H9 (cell line): ENCODE measurements at regions not wholly inside any gene's neighbourhood (a gene's known extent, or its start where the extent isn't known, plus 50 kb on each side); places are given as distances from the start of the nearest gene placed in this dataset.

Experiments
- DNase-seq: peaks from one replicate; pipeline ENCODE4 v3.0.0-alpha.2; 2017
- H2AFZ ChIP-seq: one replicate; pipeline ENCODE4 v1.6.1; 2013; ENCODE audit warnings: mild to moderate bottlenecking, low read length, control low read depth, moderate library complexity
- H2AK5ac ChIP-seq: 2 replicates; pipeline ENCODE4 v1.6.1; 2013; ENCODE audit warnings: low read length, control low read depth, mixed read lengths; ENCODE audit not compliant: insufficient read length
- H2BK120ac ChIP-seq: one replicate; pipeline ENCODE4 v1.6.1; 2013; ENCODE audit warnings: low read depth, mild to moderate bottlenecking, low read length, control low read depth, inconsistent platforms; ENCODE audit not compliant: poor library complexity, severe bottlenecking
- H2BK12ac ChIP-seq: 2 replicates; pipeline ENCODE4 v1.6.1; 2013; ENCODE audit warnings: low read length, control low read depth, mixed read lengths, low read depth; ENCODE audit not compliant: insufficient read length
- H2BK15ac ChIP-seq: 2 replicates; pipeline ENCODE4 v1.6.1; 2013; ENCODE audit warnings: low read depth, low read length, control low read depth
- H2BK20ac ChIP-seq: one replicate; pipeline ENCODE4 v1.6.1; 2013; ENCODE audit warnings: low read depth, mild to moderate bottlenecking, low read length, control low read depth, inconsistent platforms; ENCODE audit not compliant: poor library complexity, severe bottlenecking
- H2BK5ac ChIP-seq: 2 replicates; pipeline ENCODE4 v1.6.1; 2013; ENCODE audit warnings: low read length, control low read depth, mixed read lengths; ENCODE audit not compliant: insufficient read length
- H3K14ac ChIP-seq: 2 replicates; pipeline ENCODE4 v1.6.1; 2013; ENCODE audit warnings: low read length, control low read depth; ENCODE audit not compliant: insufficient read depth
- H3K18ac ChIP-seq: 2 replicates; pipeline ENCODE4 v1.6.1; 2013; ENCODE audit warnings: low read depth, mild to moderate bottlenecking, mixed read lengths, low read length, control low read depth; ENCODE audit not compliant: insufficient read length
- H3K23ac ChIP-seq: 2 replicates; pipeline ENCODE4 v1.6.1; 2013; ENCODE audit warnings: low read length, control low read depth, mixed read lengths, low read depth; ENCODE audit not compliant: insufficient read length
- H3K23me2 ChIP-seq: 2 replicates; pipeline ENCODE4 v1.6.1; 2013; ENCODE audit warnings: low read depth, mild to moderate bottlenecking, mixed read lengths, low read length, control low read depth; ENCODE audit not compliant: insufficient read length, poor library complexity, severe bottlenecking
- H3K27ac ChIP-seq: 2 replicates; pipeline ENCODE4 v1.5.1; 2013; ENCODE audit warnings: low read length, control low read depth, mixed read lengths, low read depth; ENCODE audit not compliant: insufficient read length
- H3K27me3 ChIP-seq: 2 replicates; pipeline ENCODE4 v1.6.1; 2013; ENCODE audit warnings: low read length, control low read depth, inconsistent platforms; ENCODE audit not compliant: insufficient read depth
- H3K4ac ChIP-seq: 2 replicates; pipeline ENCODE4 v1.6.1; 2013; ENCODE audit warnings: low read depth, mild to moderate bottlenecking, control low read depth, inconsistent platforms, low read length, moderate library complexity
- H3K4me1 ChIP-seq: 2 replicates; pipeline ENCODE4 v1.6.1; 2013; ENCODE audit warnings: low read length, control low read depth, inconsistent platforms; ENCODE audit not compliant: insufficient read depth
- H3K4me2 ChIP-seq: 2 replicates; pipeline ENCODE4 v1.6.1; 2013; ENCODE audit warnings: low read length, control low read depth, mixed read lengths; ENCODE audit not compliant: insufficient read length, insufficient read depth
- H3K56ac ChIP-seq: 2 replicates; pipeline ENCODE4 v1.6.1; 2013; ENCODE audit warnings: low read depth, mild to moderate bottlenecking, mixed read lengths, low read length, control low read depth; ENCODE audit not compliant: insufficient read length
- H3K79me1 ChIP-seq: 2 replicates; pipeline ENCODE4 v1.6.1; 2013; ENCODE audit warnings: low read depth, mild to moderate bottlenecking, moderate library complexity, low read length, control low read depth, inconsistent platforms; ENCODE audit not compliant: insufficient read depth, poor library complexity, severe bottlenecking
- H3K79me2 ChIP-seq: 2 replicates; pipeline ENCODE4 v1.6.1; 2013; ENCODE audit warnings: low read length, control low read depth, inconsistent platforms; ENCODE audit not compliant: insufficient read depth
- H3K9ac ChIP-seq: 2 replicates; pipeline ENCODE4 v1.6.1; 2013; ENCODE audit warnings: low read length, control low read depth, mixed read lengths; ENCODE audit not compliant: insufficient read length; ENCODE audit errors: extremely low read depth
- H3K9me3 ChIP-seq: one replicate; pipeline ENCODE4 v1.6.1; 2013; ENCODE audit warnings: low read depth, low read length, inconsistent platforms; ENCODE audit not compliant: control insufficient read depth
- H3T11ph ChIP-seq: one replicate; pipeline ENCODE4 v1.6.1; 2013; ENCODE audit warnings: mild to moderate bottlenecking, low read length, control low read depth, inconsistent platforms
- H4K20me1 ChIP-seq: one replicate; pipeline ENCODE4 v1.6.1; 2013; ENCODE audit not compliant: control insufficient read depth, insufficient read length, insufficient read depth
- H4K5ac ChIP-seq: 2 replicates; pipeline ENCODE4 v1.6.1; 2013; ENCODE audit warnings: low read depth, mild to moderate bottlenecking, mixed read lengths, low read length, control low read depth; ENCODE audit not compliant: insufficient read length
- H4K8ac ChIP-seq: replicated peaks from 2 replicates; pipeline ENCODE4 v1.6.1; 2013; ENCODE audit warnings: low read length, control low read depth, mixed read lengths, low read depth; ENCODE audit not compliant: insufficient read length
- H4K91ac ChIP-seq: 2 replicates; pipeline ENCODE4 v1.6.1; 2013; ENCODE audit warnings: low read depth, mild to moderate bottlenecking, moderate library complexity, mixed read lengths, low read length, control low read depth; ENCODE audit not compliant: insufficient read length
- H3K27ac Mint-ChIP-seq, 3 experiments: 2 replicates in 2 of 3; 3 replicates in 1 of 3; pipeline ENCODE4 v1.8.0; 2020 to 2021; ENCODE audit warnings: mixed read lengths in 3 of 3, mild to moderate bottlenecking in 1 of 3, moderate library complexity in 1 of 3
- H3K27me3 Mint-ChIP-seq: 2 replicates; pipeline ENCODE4 v1.8.0; 2021; ENCODE audit warnings: low read depth, mild to moderate bottlenecking, moderate library complexity, mixed read lengths
- H3K36me3 Mint-ChIP-seq, 3 experiments: 2 replicates in 2 of 3; 3 replicates in 1 of 3; pipeline ENCODE4 v1.8.0; 2020 to 2021; ENCODE audit warnings: low read depth in 3 of 3, mixed read lengths in 3 of 3; ENCODE audit not compliant: insufficient read depth in 1 of 3
- H3K4me1 Mint-ChIP-seq, 2 experiments: 2 replicates each; pipeline ENCODE4 v1.8.0; 2020; ENCODE audit warnings: mixed read lengths in 2 of 2
- H3K4me3 Mint-ChIP-seq, 2 experiments: 2 replicates in 1 of 2; 3 replicates in 1 of 2; pipeline ENCODE4 v1.8.0; 2020 to 2021; ENCODE audit warnings: mild to moderate bottlenecking in 2 of 2, mixed read lengths in 2 of 2, moderate library complexity in 1 of 2
- H3K9me3 Mint-ChIP-seq, 2 experiments: 2 replicates in 1 of 2; 3 replicates in 1 of 2; pipeline ENCODE4 v1.8.0; 2020; ENCODE audit warnings: mild to moderate bottlenecking in 2 of 2, mixed read lengths in 2 of 2, moderate library complexity in 1 of 2
- WGBS: extraction: QIAGEN DNeasy Blood & Tissue Kit; methylation state at CpG from one replicate; pipeline ENCODE4 v1.1.7; 2013; ENCODE audit warnings: missing lambda C conversion rate, low lambda C conversion rate, mixed read lengths; ENCODE audit not compliant: insufficient read length; ENCODE audit errors: extremely low coverage; 5-methylcytosine and 5-hydroxymethylcytosine counted together
- TF ChIP-seq, protein P1 (sequence below): fragments of 200-600 bp; sonication (generic); conservative IDR thresholded peaks from 3 replicates; pipeline ENCODE4 v1.8.0; 2021; ENCODE audit warnings: antibody characterized with exemption, mild to moderate bottlenecking

DNA sequence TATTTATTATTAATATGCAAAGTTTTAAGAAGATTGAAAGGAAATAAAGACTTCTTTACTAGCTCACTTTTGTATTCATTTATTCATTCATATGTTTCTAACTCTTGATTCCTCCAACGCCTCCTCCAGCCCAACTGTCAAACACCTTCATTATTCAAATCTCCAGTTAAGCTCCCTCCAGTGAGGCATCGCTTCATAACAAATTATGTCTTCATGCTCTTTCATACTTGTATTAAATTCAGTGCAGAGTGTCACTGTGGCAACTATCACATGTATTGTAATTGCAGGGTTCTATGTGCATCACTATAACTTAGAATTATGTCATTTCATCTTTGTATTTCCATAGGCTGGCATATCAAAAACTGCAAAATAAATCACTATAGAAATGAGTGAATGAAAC, 1394.2 kb upstream of the PCDH7 start:
- H3K56ac ChIP-seq, result no peak overlapping the region
- no peaks in the 10 kb centered on the region for H3K4me1 ChIP-seq
- Mint-ChIP-seq H3K36me3 (no peaks in the 10 kb centered on the region), H3K4me1 (no peaks in the 10 kb centered on the region), H3K4me3 (no peak overlapping the region), H3K9me3 (no peaks in the 10 kb centered on the region), H3K27me3 (no peaks in the 10 kb centered on the region), H3K27ac (no peak overlapping the region)
- no peak overlapping the region for H2BK120ac ChIP-seq
- no peak overlapping the region for H3K4me2 ChIP-seq
- TF ChIP-seq, protein P1, sequence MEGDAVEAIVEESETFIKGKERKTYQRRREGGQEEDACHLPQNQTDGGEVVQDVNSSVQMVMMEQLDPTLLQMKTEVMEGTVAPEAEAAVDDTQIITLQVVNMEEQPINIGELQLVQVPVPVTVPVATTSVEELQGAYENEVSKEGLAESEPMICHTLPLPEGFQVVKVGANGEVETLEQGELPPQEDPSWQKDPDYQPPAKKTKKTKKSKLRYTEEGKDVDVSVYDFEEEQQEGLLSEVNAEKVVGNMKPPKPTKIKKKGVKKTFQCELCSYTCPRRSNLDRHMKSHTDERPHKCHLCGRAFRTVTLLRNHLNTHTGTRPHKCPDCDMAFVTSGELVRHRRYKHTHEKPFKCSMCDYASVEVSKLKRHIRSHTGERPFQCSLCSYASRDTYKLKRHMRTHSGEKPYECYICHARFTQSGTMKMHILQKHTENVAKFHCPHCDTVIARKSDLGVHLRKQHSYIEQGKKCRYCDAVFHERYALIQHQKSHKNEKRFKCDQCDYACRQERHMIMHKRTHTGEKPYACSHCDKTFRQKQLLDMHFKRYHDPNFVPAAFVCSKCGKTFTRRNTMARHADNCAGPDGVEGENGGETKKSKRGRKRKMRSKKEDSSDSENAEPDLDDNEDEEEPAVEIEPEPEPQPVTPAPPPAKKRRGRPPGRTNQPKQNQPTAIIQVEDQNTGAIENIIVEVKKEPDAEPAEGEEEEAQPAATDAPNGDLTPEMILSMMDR, result no peak
- H3K79me1 ChIP-seq, result no peaks in the 10 kb centered on the region
- no peak overlapping the region for H2BK5ac ChIP-seq
- H4K5ac ChIP-seq, result no peak overlapping the region
- no peak overlapping the region for H3K4ac ChIP-seq
- no peak overlapping the region for H2BK15ac ChIP-seq
- no peak overlapping the region for H3T11ph ChIP-seq
- no peak overlapping the region for H3K23ac ChIP-seq
- no peak overlapping the region for H2AFZ ChIP-seq
- no peak overlapping the region for H3K14ac ChIP-seq
- no peak overlapping the region for H2BK20ac ChIP-seq
- H3K9ac ChIP-seq, result no peak overlapping the region
- H2AK5ac ChIP-seq, result no peak overlapping the region
- no peaks in the 10 kb centered on the region for H3K27me3 ChIP-seq
- no peak overlapping the region for H2BK12ac ChIP-seq
- WGBS, result no CpG with 5 or more reads among the region's 2 CpGs
- H4K20me1 ChIP-seq, result no peaks in the 10 kb centered on the region
- H3K79me2 ChIP-seq, result no peaks in the 10 kb centered on the region
- no peaks in the 10 kb centered on the region for H3K9me3 ChIP-seq
- no peak overlapping the region for H3K18ac ChIP-seq
- no peaks in the 10 kb centered on the region for H3K23me2 ChIP-seq
- no peak overlapping the region for H3K27ac ChIP-seq
- no peak overlapping the region for H4K8ac ChIP-seq
- DNase-seq, result no peak
- no peak overlapping the region for H4K91ac ChIP-seq
